ENCODE measurements at regions not wholly inside any gene's neighbourhood (a gene's known extent, or its start where the extent isn't known, plus 50 kb on each side); places are given as distances from the start of the nearest gene placed in this dataset.

GRCh38 chr10:25797888-25798429 is 136.1 kb upstream of the MYO3A start:
- Histone ChIP-seq H3K27me3 (ENCODE audit: control insufficient read depth, insufficient read depth, low read length, poor library complexity, severe bottlenecking) (no peaks in the 10 kb centered on the region), H3K4me3 (ENCODE audit: low read length) (no peak overlapping the region), H3K9me3 (ENCODE audit: control insufficient read depth, low read length) (peaks cover 12% of the 10 kb centered on the region), H3K9ac (ENCODE audit: extremely low read depth, low read length, poor library complexity, severe bottlenecking) (no peak overlapping the region), H3K4me1 (ENCODE audit: control insufficient read depth, insufficient read depth, low read length) (no peaks in the 10 kb centered on the region), H3K27ac (ENCODE audit: low read depth, low read length) (no peak overlapping the region), H3K36me3 (ENCODE audit: control insufficient read depth, insufficient read depth, low read length) (no peaks in the 10 kb centered on the region)
- no peak overlapping the region for H3K27ac Mint-ChIP-seq
- H3K36me3 Mint-ChIP-seq (ENCODE audit: low read depth): no peaks in the 10 kb centered on the region
- no peak for DNase-seq
- H3K4me3 Mint-ChIP-seq: no peak overlapping the region
- WGBS, 2 experiments (ENCODE audit: insufficient coverage in 1 of 2, insufficient read length in 1 of 2): 94% methylated on average over 3 of the region's 3 CpGs; no CpG with 5 or more reads in 1 of the 2 experiments
- H3K27me3 Mint-ChIP-seq (ENCODE audit: insufficient read depth): no peaks in the 10 kb centered on the region
- TF ChIP-seq CTCF (conservative IDR thresholded peaks at IDR 0.05): no peak
- peaks cover 4% of the 10 kb centered on the region for H3K9me3 Mint-ChIP-seq
- peaks cover 11% of the 10 kb centered on the region for H3K4me1 Mint-ChIP-seq

- 81 to 100% methylated on average over 1 to 2 of the region's 2 CpGs for WGBS, 2 experiments (ENCODE audit: insufficient coverage in 1 of 2, insufficient read length in 1 of 2)
- Histone ChIP-seq H3K9me3 (ENCODE audit: control insufficient read depth, low read length) (no peaks in the 10 kb centered on the region), H3K27me3 (ENCODE audit: control insufficient read depth, insufficient read depth, low read length, poor library complexity, severe bottlenecking) (no peaks in the 10 kb centered on the region), H3K4me1 (ENCODE audit: control insufficient read depth, insufficient read depth, low read length) (peaks cover 4% of the 10 kb centered on the region), H3K36me3 (ENCODE audit: control insufficient read depth, insufficient read depth, low read length) (no peaks in the 10 kb centered on the region), H3K27ac (ENCODE audit: low read depth, low read length) (no peak overlapping the region), H3K9ac (ENCODE audit: extremely low read depth, low read length, poor library complexity, severe bottlenecking) (no peak overlapping the region), H3K4me3 (ENCODE audit: low read length) (no peak overlapping the region)
- no peak for DNase-seq
- no peaks in the 10 kb centered on the region for H3K9me3 Mint-ChIP-seq
- H3K36me3 Mint-ChIP-seq (ENCODE audit: low read depth): no peaks in the 10 kb centered on the region
- H3K27ac Mint-ChIP-seq: no peak overlapping the region
- no peak overlapping the region for H3K4me3 Mint-ChIP-seq
- no peaks in the 10 kb centered on the region for H3K27me3 Mint-ChIP-seq (ENCODE audit: insufficient read depth)
- H3K4me1 Mint-ChIP-seq: peaks cover 10% of the 10 kb centered on the region
- TF ChIP-seq CTCF (conservative IDR thresholded peaks at IDR 0.05): peak; percentile 54
Measured at GRCh38 chr10:25804505-25804904, 129.5 kb upstream of the MYO3A start.

GRCh38 chr10:25805986-25806385 is 128.0 kb upstream of the MYO3A start:
- peaks cover 4% of the 10 kb centered on the region for H3K4me1 ChIP-seq (ENCODE audit: control insufficient read depth, insufficient read depth, low read length)
- no peaks in the 10 kb centered on the region for H3K27me3 ChIP-seq (ENCODE audit: control insufficient read depth, insufficient read depth, low read length, poor library complexity, severe bottlenecking)
- Mint-ChIP-seq H3K27ac (no peak overlapping the region), H3K4me3 (no peak overlapping the region), H3K36me3 (ENCODE audit: low read depth) (no peaks in the 10 kb centered on the region), H3K4me1 (peaks cover 10% of the 10 kb centered on the region), H3K9me3 (no peaks in the 10 kb centered on the region), H3K27me3 (ENCODE audit: insufficient read depth) (no peaks in the 10 kb centered on the region)
- no peak overlapping the region for H3K4me3 ChIP-seq (ENCODE audit: low read length)
- H3K36me3 ChIP-seq (ENCODE audit: control insufficient read depth, insufficient read depth, low read length): no peaks in the 10 kb centered on the region
- no peak for TF ChIP-seq CTCF (conservative IDR thresholded peaks at IDR 0.05)
- 94 to 96% methylated on average over 8 to 9 of the region's 9 CpGs for WGBS, 2 experiments (ENCODE audit: insufficient coverage in 1 of 2, insufficient read length in 1 of 2)
- DNase-seq: no peak
- no peaks in the 10 kb centered on the region for H3K9me3 ChIP-seq (ENCODE audit: control insufficient read depth, low read length)
- H3K27ac ChIP-seq (ENCODE audit: low read depth, low read length): no peak overlapping the region
- no peak overlapping the region for H3K9ac ChIP-seq (ENCODE audit: extremely low read depth, low read length, poor library complexity, severe bottlenecking)

Measured in endodermal cell (in vitro differentiated cells).